ENCODE measurements at regions not wholly inside any gene's neighbourhood (a gene's known extent, or its start where the extent isn't known, plus 50 kb on each side); places are given as distances from the start of the nearest gene placed in this dataset.

- Mint-ChIP-seq H3K36me3 (ENCODE audit: low read depth, unreplicated experiment) (no peaks in the 10 kb centered on the region), H3K4me3 (ENCODE audit: unreplicated experiment) (no peak overlapping the region), H3K27me3 (ENCODE audit: low read depth, unreplicated experiment) (peaks cover 45% of the 10 kb centered on the region), H3K4me1 (ENCODE audit: low read depth, unreplicated experiment) (peaks cover 13% of the 10 kb centered on the region), H3K9me3 (ENCODE audit: unreplicated experiment) (peaks cover 9% of the 10 kb centered on the region), H3K27ac (ENCODE audit: unreplicated experiment) (no peak overlapping the region)
- Histone ChIP-seq H2AFZ (ENCODE audit: low read depth, low read length) (no peak overlapping the region), H3K27me3 (ENCODE audit: insufficient read depth, low read length) (peaks cover 30% of the 10 kb centered on the region), H3K36me3 (ENCODE audit: insufficient read depth, low read length) (no peaks in the 10 kb centered on the region), H3K79me2 (ENCODE audit: insufficient read depth, low read length) (no peaks in the 10 kb centered on the region), H3K9me3 (ENCODE audit: insufficient read depth, low read depth, low read length) (no peaks in the 10 kb centered on the region), H3K4me1 (ENCODE audit: insufficient read depth, low read length) (no peaks in the 10 kb centered on the region), H3K4me3 (ENCODE audit: insufficient read depth, low read depth, low read length) (no peak overlapping the region), H4K20me1 (ENCODE audit: insufficient read depth, low read length) (no peaks in the 10 kb centered on the region), H3K9ac (ENCODE audit: low read length) (no peak overlapping the region), H3K27ac (ENCODE audit: low read depth, low read length) (no peak overlapping the region), H3K4me2 (ENCODE audit: low read length) (no peak overlapping the region)
- DNase-seq (ENCODE audit: low read depth) (no peak), FAIRE-seq (no peak)
- TF ChIP-seq EZH2 (IDR thresholded peaks at IDR 0.05; ENCODE audit: insufficient read depth, low read length) (no peak), CTCF (IDR thresholded peaks at IDR 0.05; ENCODE audit: insufficient read depth, low read depth, low read length) (no peak)
Observed at GRCh38 chr9:97751531-97751930, 54.4 kb upstream of the XPA start.

- Mint-ChIP-seq H3K9me3 (ENCODE audit: unreplicated experiment) (peaks cover 9% of the 10 kb centered on the region), H3K27ac (ENCODE audit: unreplicated experiment) (no peak overlapping the region), H3K36me3 (ENCODE audit: low read depth, unreplicated experiment) (no peaks in the 10 kb centered on the region), H3K4me1 (ENCODE audit: low read depth, unreplicated experiment) (peaks cover 6% of the 10 kb centered on the region), H3K27me3 (ENCODE audit: low read depth, unreplicated experiment) (peaks cover 48% of the 10 kb centered on the region), H3K4me3 (ENCODE audit: unreplicated experiment) (no peak overlapping the region)
- H3K9ac ChIP-seq (ENCODE audit: low read length) = no peak overlapping the region
- H3K36me3 ChIP-seq (ENCODE audit: insufficient read depth, low read length) = no peaks in the 10 kb centered on the region
- H3K4me3 ChIP-seq (ENCODE audit: insufficient read depth, low read depth, low read length) = no peak overlapping the region
- DNase-seq (ENCODE audit: low read depth) (no peak), FAIRE-seq (no peak)
- H3K27ac ChIP-seq (ENCODE audit: low read depth, low read length) = no peak overlapping the region
- H3K4me2 ChIP-seq (ENCODE audit: low read length) = no peak overlapping the region
- H3K4me1 ChIP-seq (ENCODE audit: insufficient read depth, low read length) = no peaks in the 10 kb centered on the region
- no peaks in the 10 kb centered on the region for H3K9me3 ChIP-seq (ENCODE audit: insufficient read depth, low read depth, low read length)
- H3K79me2 ChIP-seq (ENCODE audit: insufficient read depth, low read length) = no peaks in the 10 kb centered on the region
- H3K27me3 ChIP-seq (ENCODE audit: insufficient read depth, low read length) = peaks cover 27% of the 10 kb centered on the region
- H4K20me1 ChIP-seq (ENCODE audit: insufficient read depth, low read length) = no peaks in the 10 kb centered on the region
- TF ChIP-seq CTCF (IDR thresholded peaks at IDR 0.05; ENCODE audit: insufficient read depth, low read depth, low read length) (no peak), EZH2 (IDR thresholded peaks at IDR 0.05; ENCODE audit: insufficient read depth, low read length) (no peak)
- no peak overlapping the region for H2AFZ ChIP-seq (ENCODE audit: low read depth, low read length)
Observed at GRCh38 chr9:97752274-97752673, 55.1 kb upstream of the XPA start.

- Histone ChIP-seq H3K9ac (ENCODE audit: low read length) (no peak overlapping the region), H3K27ac (ENCODE audit: low read depth, low read length) (no peak overlapping the region), H3K4me1 (ENCODE audit: insufficient read depth, low read length) (no peaks in the 10 kb centered on the region), H3K79me2 (ENCODE audit: insufficient read depth, low read length) (no peaks in the 10 kb centered on the region), H3K4me2 (ENCODE audit: low read length) (no peak overlapping the region), H3K9me3 (ENCODE audit: insufficient read depth, low read depth, low read length) (no peaks in the 10 kb centered on the region), H4K20me1 (ENCODE audit: insufficient read depth, low read length) (no peaks in the 10 kb centered on the region), H3K4me3 (ENCODE audit: insufficient read depth, low read depth, low read length) (no peak overlapping the region), H2AFZ (ENCODE audit: low read depth, low read length) (no peak overlapping the region), H3K27me3 (ENCODE audit: insufficient read depth, low read length) (peaks cover 28% of the 10 kb centered on the region), H3K36me3 (ENCODE audit: insufficient read depth, low read length) (no peaks in the 10 kb centered on the region)
- Mint-ChIP-seq H3K27me3 (ENCODE audit: low read depth, unreplicated experiment) (peaks cover 52% of the 10 kb centered on the region), H3K27ac (ENCODE audit: unreplicated experiment) (no peak overlapping the region), H3K9me3 (ENCODE audit: unreplicated experiment) (peaks cover 9% of the 10 kb centered on the region), H3K36me3 (ENCODE audit: low read depth, unreplicated experiment) (no peaks in the 10 kb centered on the region), H3K4me1 (ENCODE audit: low read depth, unreplicated experiment) (no peaks in the 10 kb centered on the region), H3K4me3 (ENCODE audit: unreplicated experiment) (no peak overlapping the region)
- TF ChIP-seq CTCF (IDR thresholded peaks at IDR 0.05; ENCODE audit: insufficient read depth, low read depth, low read length) = no peak
- no peak for TF ChIP-seq EZH2 (IDR thresholded peaks at IDR 0.05; ENCODE audit: insufficient read depth, low read length)
- FAIRE-seq (no peak), DNase-seq (ENCODE audit: low read depth) (no peak)
Observed at GRCh38 chr9:97753364-97753763, 56.2 kb upstream of the XPA start.

Measured in astrocyte (in vitro differentiated cells and primary cell).